ENCODE measurements at regions not wholly inside any gene's neighbourhood (a gene's known extent, or its start where the extent isn't known, plus 50 kb on each side); places are given as distances from the start of the nearest gene placed in this dataset.
"Not testable (repeated sequence)": the region's sequence is repeated elsewhere in the genome, so short reads cannot be mapped to it uniquely, and the experiment has no call there.

DNA sequence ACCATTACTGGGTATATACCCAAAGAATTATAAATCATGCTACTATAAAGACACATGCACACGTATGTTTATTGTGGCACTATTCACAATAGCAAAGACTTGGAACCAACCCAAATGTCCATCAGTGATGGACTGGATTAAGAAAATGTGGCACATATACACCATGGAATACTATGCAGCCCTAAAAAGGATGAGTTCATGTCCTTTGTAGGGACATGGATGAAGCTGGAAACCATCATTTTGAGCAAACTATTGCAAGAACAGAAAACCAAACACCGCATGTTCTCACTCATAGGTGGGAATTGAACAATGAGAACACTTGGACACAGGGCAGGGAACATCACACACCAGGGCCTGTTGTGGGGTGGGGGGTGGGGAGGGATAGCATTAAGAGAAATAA lies 88.5 kb upstream of the DPH5 start:
- not testable (repeated sequence) for TF ChIP-seq POLR2A (IDR thresholded peaks at IDR 0.05)
- TF ChIP-seq, protein P1, sequence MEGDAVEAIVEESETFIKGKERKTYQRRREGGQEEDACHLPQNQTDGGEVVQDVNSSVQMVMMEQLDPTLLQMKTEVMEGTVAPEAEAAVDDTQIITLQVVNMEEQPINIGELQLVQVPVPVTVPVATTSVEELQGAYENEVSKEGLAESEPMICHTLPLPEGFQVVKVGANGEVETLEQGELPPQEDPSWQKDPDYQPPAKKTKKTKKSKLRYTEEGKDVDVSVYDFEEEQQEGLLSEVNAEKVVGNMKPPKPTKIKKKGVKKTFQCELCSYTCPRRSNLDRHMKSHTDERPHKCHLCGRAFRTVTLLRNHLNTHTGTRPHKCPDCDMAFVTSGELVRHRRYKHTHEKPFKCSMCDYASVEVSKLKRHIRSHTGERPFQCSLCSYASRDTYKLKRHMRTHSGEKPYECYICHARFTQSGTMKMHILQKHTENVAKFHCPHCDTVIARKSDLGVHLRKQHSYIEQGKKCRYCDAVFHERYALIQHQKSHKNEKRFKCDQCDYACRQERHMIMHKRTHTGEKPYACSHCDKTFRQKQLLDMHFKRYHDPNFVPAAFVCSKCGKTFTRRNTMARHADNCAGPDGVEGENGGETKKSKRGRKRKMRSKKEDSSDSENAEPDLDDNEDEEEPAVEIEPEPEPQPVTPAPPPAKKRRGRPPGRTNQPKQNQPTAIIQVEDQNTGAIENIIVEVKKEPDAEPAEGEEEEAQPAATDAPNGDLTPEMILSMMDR (IDR thresholded peaks at IDR 0.05 in 8 of 11, conservative IDR thresholded peaks at IDR 0.05 in 3 of 11) = not testable (repeated sequence)
